K562 (cell line): ENCODE measurements at regions not wholly inside any gene's neighbourhood (a gene's known extent, or its start where the extent isn't known, plus 50 kb on each side); places are given as distances from the start of the nearest gene placed in this dataset.

ENCODE experiments used
- ATF7 ChIP-seq: fragments of 450-650 bp; IDR thresholded peaks from 2 replicates; pipeline ENCODE4 v1.7.1; 2014; ENCODE audit warnings: mild to moderate bottlenecking, moderate library complexity
- CTBP1 ChIP-seq: fragments of 450-650 bp; IDR thresholded peaks from 2 replicates; pipeline ENCODE4 v1.6.1; 2016; ENCODE audit warnings: borderline replicate concordance
- FUS ChIP-seq: fragments of 200-400 bp; formaldehyde crosslinking; optimal IDR thresholded peaks from 2 replicates; pipeline ENCODE3; 2017; ENCODE audit warnings: low read depth, low read length
- HMG20B ChIP-seq: fragments of 250-450 bp; sonication (Bioruptor Pico); IDR thresholded peaks from 2 replicates; pipeline ENCODE4 v1.5.0; 2021; ENCODE audit warnings: mild to moderate bottlenecking
- LEF1 ChIP-seq: fragments of 450-650 bp; IDR thresholded peaks from 2 replicates; pipeline ENCODE4 v1.6.1; 2016; ENCODE audit warnings: mild to moderate bottlenecking
- MCM2 ChIP-seq: fragments of 450-650 bp; IDR thresholded peaks from 2 replicates; pipeline ENCODE4 v1.6.1; 2017; ENCODE audit warnings: low read depth, mild to moderate bottlenecking
- MEIS2 ChIP-seq: fragments of 450-650 bp; IDR thresholded peaks from 2 replicates; pipeline ENCODE4 v1.6.1; 2014; ENCODE audit warnings: mild to moderate bottlenecking; ENCODE audit not compliant: partially characterized antibody
- NFXL1 ChIP-seq: fragments of 450-650 bp; formaldehyde crosslinking; IDR thresholded peaks from 2 replicates; pipeline ENCODE4 v1.4.0; 2021; ENCODE audit warnings: mild to moderate bottlenecking
- NR2C1 ChIP-seq, 2 experiments: fragments of 450-650 bp; IDR thresholded peaks; 2 replicates each; pipeline ENCODE4 v1.6.1; 2017; ENCODE audit warnings: mild to moderate bottlenecking in 2 of 2, antibody characterized with exemption in 1 of 2, inconsistent platforms in 1 of 2, missing compliant biosample characterization in 1 of 2, missing genetic modification characterization in 1 of 2
- NR4A1 ChIP-seq, 2 experiments: fragments of 250-450 bp in 1 of 2; fragments of 450-650 bp in 1 of 2; sonication (Bioruptor Pico) in 1 of 2; IDR thresholded peaks; 2 replicates each; pipeline versions ENCODE4 v1.4.0 to v1.6.1; 2016 to 2020; ENCODE audit warnings: mild to moderate bottlenecking in 2 of 2, missing compliant biosample characterization in 1 of 2, missing genetic modification characterization in 1 of 2, moderate library complexity in 1 of 2
- PTRF ChIP-seq: fragments of 450-650 bp; IDR thresholded peaks from 2 replicates; pipeline ENCODE4 v1.6.1; 2016; ENCODE audit warnings: mild to moderate bottlenecking, missing genetic modification characterization, missing compliant biosample characterization
- TAF1 ChIP-seq: IDR thresholded peaks from 2 replicates; pipeline ENCODE4 v1.6.1; 2011; ENCODE audit warnings: mild to moderate bottlenecking, low read length, moderate library complexity; ENCODE audit not compliant: insufficient read depth, control insufficient read depth, severe bottlenecking; ENCODE audit errors: extremely low read depth
- TEAD2 ChIP-seq: fragments of 450-650 bp; IDR thresholded peaks from 2 replicates; pipeline ENCODE4 v1.6.1; 2016; ENCODE audit warnings: missing genetic modification characterization, control low read depth, missing compliant biosample characterization
- ZC3H4 ChIP-seq: sonication (generic); formaldehyde crosslinking; IDR thresholded peaks from 2 replicates; pipeline ENCODE4 v1.9.0; 2021; ENCODE audit warnings: missing genetic modification reagents, borderline replicate concordance
- ZNF124 ChIP-seq: sonication (generic); formaldehyde crosslinking; IDR thresholded peaks from 2 replicates; pipeline ENCODE4 v1.8.1; 2022; ENCODE audit warnings: missing genetic modification reagents
- ZNF175 ChIP-seq: fragments of 200-800 bp; sonication (Bioruptor generic); IDR thresholded peaks from 2 replicates; pipeline ENCODE4 v1.6.1; 2016; ENCODE audit warnings: low read depth, mild to moderate bottlenecking, missing genetic modification characterization, missing compliant biosample characterization
- ZNF239 ChIP-seq: fragments of 250-450 bp; sonication (Bioruptor Pico); IDR thresholded peaks from 2 replicates; pipeline ENCODE4 v1.4.0; 2020; ENCODE audit warnings: mild to moderate bottlenecking
- TF ChIP-seq, protein P1 (sequence below): fragments of 450-650 bp; IDR thresholded peaks from 2 replicates; pipeline ENCODE4 v1.6.1; 2017; ENCODE audit warnings: antibody characterized with exemption, mild to moderate bottlenecking
- TF ChIP-seq, protein P2 (sequence below): fragments of 450-650 bp; IDR thresholded peaks from 2 replicates; pipeline ENCODE4 v1.6.1; 2016
- TF ChIP-seq, protein P3 (sequence below): fragments of 450-650 bp; IDR thresholded peaks from 2 replicates; pipeline ENCODE4 v1.6.1; 2016; ENCODE audit warnings: missing biosample characterization, missing genetic modification characterization
- TF ChIP-seq, protein P4 (sequence below), 2 experiments: fragments of 200-800 bp in 1 of 2; sonication (Bioruptor generic) in 1 of 2; sonication (generic) in 1 of 2; formaldehyde crosslinking in 1 of 2; IDR thresholded peaks in 1 of 2; conservative IDR thresholded peaks in 1 of 2; 2 replicates each; pipeline versions ENCODE4 v1.5.0 to v1.6.1; 2016 to 2020; ENCODE audit warnings: missing compliant biosample characterization in 1 of 2, missing genetic modification characterization in 1 of 2, missing genetic modification reagents in 1 of 2

DNA sequence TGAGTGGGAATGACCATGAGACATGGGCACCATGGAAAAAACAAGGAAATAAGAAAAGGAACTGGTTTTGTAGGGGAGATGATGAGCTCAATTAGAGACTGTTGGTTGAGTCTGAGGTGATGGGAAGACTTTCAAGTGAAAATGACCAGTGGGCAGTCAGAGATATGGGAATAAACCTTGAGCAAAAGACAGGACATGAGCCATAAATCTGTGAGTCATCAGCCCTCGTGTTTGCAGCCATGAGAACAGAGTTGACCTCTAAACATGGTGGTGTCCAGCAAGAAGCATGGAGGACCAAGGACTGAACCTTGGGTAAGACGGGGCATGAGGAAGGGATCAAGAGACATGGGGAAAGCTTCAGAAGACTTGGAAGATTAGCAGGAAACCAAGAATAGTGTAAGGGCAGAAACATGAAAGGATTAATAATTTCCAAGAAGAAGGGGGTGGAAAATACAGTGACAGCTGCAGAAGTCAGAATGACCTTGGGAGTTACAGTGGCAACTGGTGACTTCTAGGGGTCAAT lies 280.6 kb upstream of the PRDM1 start (continued):
- TF ChIP-seq ZNF124 (CRISPR knock-in tag) (no peak), TAF1 (no peak), PTRF (tag) (peak; percentile 74), FUS (no peak), MEIS2 (peak; percentile 91), TEAD2 (tag) (0 out of 2 replicates have a peak, but pooled peaks have one; percentile 13), NR4A1 (CRISPR knock-in tag; IDR thresholded peaks at IDR 0.05) (0 out of 2 replicates have a peak, but pooled peaks have one; percentile 51), NR4A1 (tag; IDR thresholded peaks at IDR 0.05) (0 out of 2 replicates have a peak, but pooled peaks have one; percentile 66), ZNF175 (peak; percentile 95), ZNF239 (CRISPR knock-in tag) (peak; percentile 55), CTBP1 (peak; percentile 32; the same call in 1 of the 2 replicates), MCM2 (no peak), ATF7 (peak; percentile 45; the same call in 1 of the 2 replicates), NR2C1 (IDR thresholded peaks at IDR 0.05) (peak; percentile 27; the same call in 1 of the 2 replicates), NR2C1 (tag; IDR thresholded peaks at IDR 0.05) (peak; percentile 91), ZC3H4 (no peak), NFXL1 (CRISPR knock-in tag) (no peak), HMG20B (CRISPR knock-in tag) (no peak), LEF1 (peak; percentile 44; the same call in 1 of the 2 replicates)
- TF ChIP-seq, protein P1, sequence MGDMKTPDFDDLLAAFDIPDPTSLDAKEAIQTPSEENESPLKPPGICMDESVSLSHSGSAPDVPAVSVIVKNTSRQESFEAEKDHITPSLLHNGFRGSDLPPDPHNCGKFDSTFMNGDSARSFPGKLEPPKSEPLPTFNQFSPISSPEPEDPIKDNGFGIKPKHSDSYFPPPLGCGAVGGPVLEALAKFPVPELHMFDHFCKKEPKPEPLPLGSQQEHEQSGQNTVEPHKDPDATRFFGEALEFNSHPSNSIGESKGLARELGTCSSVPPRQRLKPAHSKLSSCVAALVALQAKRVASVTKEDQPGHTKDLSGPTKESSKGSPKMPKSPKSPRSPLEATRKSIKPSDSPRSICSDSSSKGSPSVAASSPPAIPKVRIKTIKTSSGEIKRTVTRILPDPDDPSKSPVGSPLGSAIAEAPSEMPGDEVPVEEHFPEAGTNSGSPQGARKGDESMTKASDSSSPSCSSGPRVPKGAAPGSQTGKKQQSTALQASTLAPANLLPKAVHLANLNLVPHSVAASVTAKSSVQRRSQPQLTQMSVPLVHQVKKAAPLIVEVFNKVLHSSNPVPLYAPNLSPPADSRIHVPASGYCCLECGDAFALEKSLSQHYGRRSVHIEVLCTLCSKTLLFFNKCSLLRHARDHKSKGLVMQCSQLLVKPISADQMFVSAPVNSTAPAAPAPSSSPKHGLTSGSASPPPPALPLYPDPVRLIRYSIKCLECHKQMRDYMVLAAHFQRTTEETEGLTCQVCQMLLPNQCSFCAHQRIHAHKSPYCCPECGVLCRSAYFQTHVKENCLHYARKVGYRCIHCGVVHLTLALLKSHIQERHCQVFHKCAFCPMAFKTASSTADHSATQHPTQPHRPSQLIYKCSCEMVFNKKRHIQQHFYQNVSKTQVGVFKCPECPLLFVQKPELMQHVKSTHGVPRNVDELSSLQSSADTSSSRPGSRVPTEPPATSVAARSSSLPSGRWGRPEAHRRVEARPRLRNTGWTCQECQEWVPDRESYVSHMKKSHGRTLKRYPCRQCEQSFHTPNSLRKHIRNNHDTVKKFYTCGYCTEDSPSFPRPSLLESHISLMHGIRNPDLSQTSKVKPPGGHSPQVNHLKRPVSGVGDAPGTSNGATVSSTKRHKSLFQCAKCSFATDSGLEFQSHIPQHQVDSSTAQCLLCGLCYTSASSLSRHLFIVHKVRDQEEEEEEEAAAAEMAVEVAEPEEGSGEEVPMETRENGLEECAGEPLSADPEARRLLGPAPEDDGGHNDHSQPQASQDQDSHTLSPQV: peak; percentile 93
- TF ChIP-seq, protein P2, sequence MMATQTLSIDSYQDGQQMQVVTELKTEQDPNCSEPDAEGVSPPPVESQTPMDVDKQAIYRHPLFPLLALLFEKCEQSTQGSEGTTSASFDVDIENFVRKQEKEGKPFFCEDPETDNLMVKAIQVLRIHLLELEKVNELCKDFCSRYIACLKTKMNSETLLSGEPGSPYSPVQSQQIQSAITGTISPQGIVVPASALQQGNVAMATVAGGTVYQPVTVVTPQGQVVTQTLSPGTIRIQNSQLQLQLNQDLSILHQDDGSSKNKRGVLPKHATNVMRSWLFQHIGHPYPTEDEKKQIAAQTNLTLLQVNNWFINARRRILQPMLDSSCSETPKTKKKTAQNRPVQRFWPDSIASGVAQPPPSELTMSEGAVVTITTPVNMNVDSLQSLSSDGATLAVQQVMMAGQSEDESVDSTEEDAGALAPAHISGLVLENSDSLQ: peak; percentile 83
- TF ChIP-seq, protein P3, sequence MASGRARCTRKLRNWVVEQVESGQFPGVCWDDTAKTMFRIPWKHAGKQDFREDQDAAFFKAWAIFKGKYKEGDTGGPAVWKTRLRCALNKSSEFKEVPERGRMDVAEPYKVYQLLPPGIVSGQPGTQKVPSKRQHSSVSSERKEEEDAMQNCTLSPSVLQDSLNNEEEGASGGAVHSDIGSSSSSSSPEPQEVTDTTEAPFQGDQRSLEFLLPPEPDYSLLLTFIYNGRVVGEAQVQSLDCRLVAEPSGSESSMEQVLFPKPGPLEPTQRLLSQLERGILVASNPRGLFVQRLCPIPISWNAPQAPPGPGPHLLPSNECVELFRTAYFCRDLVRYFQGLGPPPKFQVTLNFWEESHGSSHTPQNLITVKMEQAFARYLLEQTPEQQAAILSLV (tag): peak; percentile 53; the same call in 1 of the 2 replicates
- TF ChIP-seq, protein P4, sequence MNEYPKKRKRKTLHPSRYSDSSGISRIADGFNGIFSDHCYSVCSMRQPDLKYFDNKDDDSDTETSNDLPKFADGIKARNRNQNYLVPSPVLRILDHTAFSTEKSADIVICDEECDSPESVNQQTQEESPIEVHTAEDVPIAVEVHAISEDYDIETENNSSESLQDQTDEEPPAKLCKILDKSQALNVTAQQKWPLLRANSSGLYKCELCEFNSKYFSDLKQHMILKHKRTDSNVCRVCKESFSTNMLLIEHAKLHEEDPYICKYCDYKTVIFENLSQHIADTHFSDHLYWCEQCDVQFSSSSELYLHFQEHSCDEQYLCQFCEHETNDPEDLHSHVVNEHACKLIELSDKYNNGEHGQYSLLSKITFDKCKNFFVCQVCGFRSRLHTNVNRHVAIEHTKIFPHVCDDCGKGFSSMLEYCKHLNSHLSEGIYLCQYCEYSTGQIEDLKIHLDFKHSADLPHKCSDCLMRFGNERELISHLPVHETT (CRISPR knock-in tag; conservative IDR thresholded peaks at IDR 0.05 in 1 of 2, IDR thresholded peaks at IDR 0.05 in 1 of 2): peak in 1 of 2 experiments; percentile 81; a peak in 2 of 4 replicates
